ENCODE measurements at regions not wholly inside any gene's neighbourhood (a gene's known extent, or its start where the extent isn't known, plus 50 kb on each side); places are given as distances from the start of the nearest gene placed in this dataset.

DNA sequence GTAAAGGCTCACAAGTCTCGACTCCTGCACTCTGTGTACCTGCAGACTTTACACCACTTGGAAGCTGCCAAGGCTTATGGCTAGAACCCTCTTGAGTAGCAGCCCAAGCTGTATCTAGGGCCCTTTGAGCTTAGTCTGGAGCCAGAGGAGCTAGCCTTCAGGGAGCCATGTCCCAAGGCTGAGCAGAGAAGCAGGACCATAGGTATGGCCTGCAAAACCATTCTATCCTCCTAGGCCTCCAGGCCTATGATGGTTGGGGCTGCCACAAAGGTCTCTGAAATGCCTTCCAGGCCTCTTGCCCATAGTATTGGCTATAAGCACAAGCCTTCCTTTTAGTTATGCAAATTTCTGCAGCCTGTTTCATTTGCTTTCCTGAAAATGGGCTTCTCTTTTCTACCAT lies 380.7 kb upstream of the CPXCR1 start:
- TF ChIP-seq ZNF317 (CRISPR knock-in tag; IDR thresholded peaks at IDR 0.05; ENCODE audit: borderline replicate concordance, low read depth) (no peak), CREB1 (CRISPR knock-in tag; IDR thresholded peaks at IDR 0.05) (no peak), ZBTB21 (CRISPR knock-in tag; IDR thresholded peaks at IDR 0.05; ENCODE audit: borderline replicate concordance) (no peak), GABPB1 (CRISPR knock-in tag; IDR thresholded peaks at IDR 0.05) (no peak)
- TF ChIP-seq, protein P1, sequence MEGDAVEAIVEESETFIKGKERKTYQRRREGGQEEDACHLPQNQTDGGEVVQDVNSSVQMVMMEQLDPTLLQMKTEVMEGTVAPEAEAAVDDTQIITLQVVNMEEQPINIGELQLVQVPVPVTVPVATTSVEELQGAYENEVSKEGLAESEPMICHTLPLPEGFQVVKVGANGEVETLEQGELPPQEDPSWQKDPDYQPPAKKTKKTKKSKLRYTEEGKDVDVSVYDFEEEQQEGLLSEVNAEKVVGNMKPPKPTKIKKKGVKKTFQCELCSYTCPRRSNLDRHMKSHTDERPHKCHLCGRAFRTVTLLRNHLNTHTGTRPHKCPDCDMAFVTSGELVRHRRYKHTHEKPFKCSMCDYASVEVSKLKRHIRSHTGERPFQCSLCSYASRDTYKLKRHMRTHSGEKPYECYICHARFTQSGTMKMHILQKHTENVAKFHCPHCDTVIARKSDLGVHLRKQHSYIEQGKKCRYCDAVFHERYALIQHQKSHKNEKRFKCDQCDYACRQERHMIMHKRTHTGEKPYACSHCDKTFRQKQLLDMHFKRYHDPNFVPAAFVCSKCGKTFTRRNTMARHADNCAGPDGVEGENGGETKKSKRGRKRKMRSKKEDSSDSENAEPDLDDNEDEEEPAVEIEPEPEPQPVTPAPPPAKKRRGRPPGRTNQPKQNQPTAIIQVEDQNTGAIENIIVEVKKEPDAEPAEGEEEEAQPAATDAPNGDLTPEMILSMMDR (IDR thresholded peaks at IDR 0.05), result no peak

Data from WTC11 (cell line).